Erythroblast (primary cell): ENCODE measurements at regions not wholly inside any gene's neighbourhood (a gene's known extent, or its start where the extent isn't known, plus 50 kb on each side); places are given as distances from the start of the nearest gene placed in this dataset.
"Not testable (repeated sequence)": the region's sequence is repeated elsewhere in the genome, so short reads cannot be mapped to it uniquely, and the experiment has no call there.

ENCODE experiments used
- DNase-seq, 2 experiments: peaks; one replicate each; lab custom pipeline; 2025; lab: John Stamatoyannopoulos, UW
- GATA1 ChIP-seq: IDR thresholded peaks from 2 replicates; pipeline ENCODE4 v1.6.1; 2011; ENCODE audit warnings: low read depth, mild to moderate bottlenecking, control low read depth, low read length, moderate library complexity
- POLR2A ChIP-seq: IDR thresholded peaks from 2 replicates; pipeline ENCODE4 v1.6.1; 2011; ENCODE audit warnings: mild to moderate bottlenecking, low read length

DNA sequence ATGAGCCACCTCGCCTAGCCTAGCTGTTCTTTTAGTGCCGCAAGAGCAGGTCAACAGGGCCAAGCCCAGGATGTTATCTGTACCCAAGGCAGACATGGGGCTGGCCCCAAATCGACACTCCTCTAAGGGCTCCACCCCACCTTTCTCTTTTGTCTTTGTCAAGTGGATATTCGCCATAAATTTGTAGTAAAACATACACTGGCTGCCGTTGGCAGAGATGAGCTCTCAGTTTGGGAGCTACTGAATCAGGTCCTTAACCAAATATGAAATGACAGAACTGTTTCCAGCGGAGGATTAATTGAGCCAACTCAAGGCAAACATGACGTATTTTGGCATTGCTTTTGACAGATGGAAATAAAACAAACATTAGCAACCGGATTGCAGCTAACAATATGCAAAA lies 556.9 kb upstream of the CDH5 start:
- no peak for TF ChIP-seq GATA1
- DNase-seq = no peak

DNA sequence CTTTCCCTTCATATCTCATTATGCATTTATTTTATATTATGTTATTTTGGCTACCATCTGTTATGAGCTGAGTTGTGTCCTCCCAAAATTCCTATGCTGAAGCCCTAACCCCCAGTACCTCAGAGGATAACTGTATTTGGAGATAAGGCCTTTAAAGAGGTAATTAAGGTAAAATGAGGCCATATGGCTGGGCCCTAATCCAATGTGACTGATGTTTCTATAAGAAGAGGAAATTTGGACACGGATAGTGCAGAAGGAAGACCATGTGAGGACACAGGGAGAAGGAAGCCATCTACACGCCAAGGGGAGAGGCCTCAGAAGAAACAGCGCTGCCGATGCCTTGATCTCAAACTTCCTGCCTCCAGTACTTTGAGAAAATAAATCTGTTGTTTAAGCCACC lies 557.7 kb upstream of the CDH5 start:
- TF ChIP-seq POLR2A (no peak), GATA1 (no peak)
- no peak for DNase-seq

- TF ChIP-seq POLR2A = no peak
- no peak for DNase-seq
Measured at GRCh38 chr16:65807858-65808257, 558.6 kb upstream of the CDH5 start.

- DNase-seq = not testable (repeated sequence)
Measured at GRCh38 chr16:65805704-65806103, 560.8 kb upstream of the CDH5 start.

GRCh38 chr16:65796481-65796880 lies 570.0 kb upstream of the CDH5 start:
- TF ChIP-seq GATA1 (no peak), POLR2A (no peak)
- DNase-seq = no peak

DNA sequence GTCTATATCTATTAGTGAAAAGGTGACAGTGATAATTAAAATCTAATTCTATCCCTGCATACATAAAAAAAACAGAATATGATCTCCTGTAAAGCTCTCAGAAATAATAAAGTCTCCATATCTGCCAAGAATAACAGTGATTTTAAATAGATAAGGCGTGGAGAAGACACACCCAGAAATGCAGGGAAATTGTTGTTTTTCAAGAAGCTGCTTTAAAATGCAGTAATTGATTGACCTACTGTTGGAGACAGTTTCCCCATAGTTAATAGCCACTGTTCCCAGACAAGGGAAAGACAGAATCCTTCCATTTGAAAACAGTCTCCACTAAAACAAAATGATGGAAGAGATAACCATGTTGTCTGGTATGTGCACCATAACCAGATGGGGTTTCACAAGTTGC lies 571.5 kb upstream of the CDH5 start:
- no peak for TF ChIP-seq POLR2A
- no peak for TF ChIP-seq GATA1
- no peak for DNase-seq

- TF ChIP-seq POLR2A (no peak), GATA1 (no peak)
Measured at GRCh38 chr16:65793781-65794180, 572.7 kb upstream of the CDH5 start.

GRCh38 chr16:65790768-65791167 lies 575.7 kb upstream of the CDH5 start:
- DNase-seq = no peak
- TF ChIP-seq GATA1 (no peak), POLR2A (no peak)

More at GRCh38 chr16:65793781-65794180, 572.7 kb upstream of the CDH5 start:
- no peak for DNase-seq

DNA sequence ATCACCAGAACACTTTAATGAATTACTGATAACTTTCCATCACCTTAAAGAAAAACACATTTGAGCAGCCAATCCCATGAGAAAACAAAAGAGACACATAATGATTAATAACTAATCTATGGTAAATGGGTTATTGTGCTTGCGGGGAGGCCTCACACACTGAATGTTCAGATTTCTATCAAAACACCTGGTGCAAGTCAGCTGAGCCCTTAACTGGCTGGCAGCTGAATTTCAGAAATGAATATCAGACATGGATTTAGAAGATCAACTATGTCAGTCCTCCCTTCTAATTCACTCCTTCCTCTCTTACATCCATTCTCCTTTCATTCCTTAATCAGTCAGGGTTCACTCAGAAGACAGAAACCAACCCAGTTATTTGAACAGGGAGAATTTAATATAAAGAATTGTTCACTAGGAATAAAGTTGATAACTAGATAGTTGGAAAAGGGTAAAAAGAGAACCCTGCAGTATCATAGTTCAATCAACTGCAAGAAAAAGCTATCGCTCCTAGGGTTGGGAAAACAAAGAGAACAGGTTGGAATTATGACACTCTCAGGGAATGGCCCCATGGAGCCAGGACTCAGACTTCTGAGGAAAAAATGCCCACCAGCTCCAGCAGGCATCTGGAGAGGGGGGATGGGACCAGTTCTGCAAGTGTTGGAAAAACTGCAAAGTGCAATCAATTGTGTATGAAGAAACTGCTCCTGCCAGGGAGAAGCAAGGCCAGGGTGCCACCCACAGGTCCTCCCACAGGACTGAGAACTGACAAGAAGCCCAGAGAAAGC lies 577.1 kb upstream of the CDH5 start:
- TF ChIP-seq GATA1 (no peak), POLR2A (no peak)
- no peak for DNase-seq

GRCh38 chr16:65788434-65789140 lies 577.9 kb upstream of the CDH5 start:
- no peak for DNase-seq
- TF ChIP-seq GATA1 (no peak), POLR2A (no peak)

- no peak for DNase-seq
- TF ChIP-seq POLR2A (no peak), GATA1 (no peak)
Measured at GRCh38 chr16:65787921-65788320, 578.6 kb upstream of the CDH5 start.

- no peak for DNase-seq
- TF ChIP-seq GATA1 (no peak), POLR2A (no peak)
Measured at GRCh38 chr16:65786916-65787315, 579.6 kb upstream of the CDH5 start.

DNA sequence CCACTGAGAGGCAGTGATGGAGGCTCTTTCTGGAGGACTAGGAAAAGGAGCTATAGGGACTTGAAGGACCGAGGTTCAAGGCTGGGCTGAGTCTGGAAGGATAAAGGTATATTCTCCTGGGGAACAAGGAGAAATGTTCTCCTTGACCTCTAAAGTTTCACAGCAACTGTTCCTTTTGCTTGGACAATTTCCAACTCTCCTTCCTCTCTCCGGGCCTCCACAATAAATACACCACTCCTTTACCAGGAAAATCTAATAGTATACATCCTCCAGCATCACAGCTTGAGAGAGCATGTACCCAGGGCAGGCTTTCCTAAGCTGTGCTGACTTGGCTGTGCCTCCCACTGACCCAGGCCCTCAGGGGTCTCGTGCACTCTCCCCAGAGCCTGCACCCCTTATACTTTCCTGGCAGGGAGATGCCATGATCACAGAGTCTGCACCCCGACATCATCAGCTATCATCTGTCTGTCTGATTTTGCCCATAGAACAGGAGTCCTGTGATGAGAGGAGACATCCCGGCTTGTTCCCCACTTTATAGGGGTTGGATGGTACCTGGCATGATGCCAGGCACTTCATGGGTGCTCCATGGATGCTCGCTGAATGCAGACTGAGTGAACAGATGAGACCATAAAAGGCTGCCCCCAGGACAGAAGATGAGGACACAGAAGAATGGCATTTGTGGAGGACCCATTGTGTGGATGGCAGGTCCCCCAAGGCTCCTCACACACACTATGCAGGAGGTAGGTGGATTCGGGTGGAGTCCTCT lies 582.6 kb upstream of the CDH5 start:
- no peak for DNase-seq
- TF ChIP-seq GATA1 = no peak
- no peak for TF ChIP-seq POLR2A

DNA sequence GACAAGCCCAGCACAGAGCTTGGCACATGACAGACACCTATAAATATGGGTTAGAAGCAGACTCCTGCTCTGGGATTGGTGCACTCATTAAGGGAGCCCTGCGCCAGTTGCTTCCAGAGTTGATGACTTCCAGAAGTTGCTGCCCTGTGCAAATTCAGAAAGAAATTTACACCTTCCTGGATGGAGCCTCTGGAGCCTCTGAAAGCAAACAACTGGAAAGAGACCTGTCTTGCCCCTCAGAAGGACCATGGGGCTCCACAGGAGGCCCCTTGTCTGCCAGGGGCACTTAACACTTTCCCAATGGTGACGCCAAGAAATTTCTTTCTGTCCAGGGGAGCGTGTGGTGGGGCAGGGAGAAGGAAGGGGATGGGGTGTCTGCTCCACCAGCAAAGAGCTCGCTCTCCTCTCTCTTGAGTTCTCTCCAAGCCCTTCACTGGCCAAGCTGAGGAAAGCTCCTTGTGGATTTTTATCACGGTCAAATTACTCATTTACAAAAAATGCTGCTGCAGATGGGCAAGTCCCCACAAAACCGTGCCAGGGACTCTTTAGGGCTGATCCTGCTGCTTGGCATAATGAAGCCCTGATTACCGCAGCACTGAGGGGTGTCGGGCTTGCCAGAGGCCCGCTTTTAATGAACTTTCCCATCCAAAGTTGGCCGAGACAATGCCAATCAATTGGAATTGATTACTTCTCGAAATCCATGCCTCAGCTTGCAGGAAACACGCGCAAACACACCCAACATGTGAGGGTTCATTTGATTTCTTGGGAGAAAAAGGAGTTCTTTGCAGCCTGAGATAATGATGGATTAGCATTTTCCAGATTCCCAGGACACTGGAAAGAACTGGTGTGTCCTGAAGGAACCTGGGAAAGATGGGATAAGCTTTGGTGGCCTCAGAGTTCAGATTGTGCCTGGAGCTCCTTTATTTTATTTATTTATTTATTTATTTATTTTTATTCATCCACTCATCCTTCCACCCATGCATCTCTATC lies 583.6 kb upstream of the CDH5 start:
- TF ChIP-seq POLR2A (no peak), GATA1 (no peak)
- no peak for DNase-seq
